Hematopoietic multipotent progenitor cell treated with erythropoietin and hydrocortisone succinate and interleukin-3 and kit ligand, for 4 days (in vitro differentiated cells): ENCODE measurements at regions not wholly inside any gene's neighbourhood (a gene's known extent, or its start where the extent isn't known, plus 50 kb on each side); places are given as distances from the start of the nearest gene placed in this dataset.
"Not testable (repeated sequence)": the region's sequence is repeated elsewhere in the genome, so short reads cannot be mapped to it uniquely, and the experiment has no call there.

ENCODE experiments used
- DNase-seq: peaks from one replicate; pipeline ENCODE4 v3.0.0-alpha.2; 2015

DNA sequence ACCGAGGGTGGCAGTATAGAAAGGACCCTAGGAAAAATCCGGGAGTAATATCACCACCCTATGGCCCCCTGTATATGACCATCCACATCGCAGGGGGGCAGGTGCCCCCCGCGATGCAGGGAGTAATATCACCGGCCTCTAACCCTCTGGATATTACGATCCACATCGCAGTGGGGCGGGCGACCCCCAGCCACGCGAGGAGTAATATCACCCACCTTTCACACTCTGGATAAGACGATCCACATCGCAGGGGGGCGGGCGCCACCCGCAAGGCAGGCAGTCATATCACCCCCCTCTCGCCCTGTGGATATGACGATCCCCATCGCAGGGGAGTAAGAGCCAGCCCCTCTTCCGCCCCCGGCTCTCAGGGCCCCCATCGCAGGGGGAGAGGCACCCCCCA lies 76.7 kb upstream of the RUBCNL start:
- no peak for DNase-seq

- not testable (repeated sequence) for DNase-seq
Observed at GRCh38 chr13:46460223-46460622, 73.2 kb upstream of the RUBCNL start.

- not testable (repeated sequence) for DNase-seq
Observed at GRCh38 chr13:46457255-46457654, 70.2 kb upstream of the RUBCNL start.

DNA sequence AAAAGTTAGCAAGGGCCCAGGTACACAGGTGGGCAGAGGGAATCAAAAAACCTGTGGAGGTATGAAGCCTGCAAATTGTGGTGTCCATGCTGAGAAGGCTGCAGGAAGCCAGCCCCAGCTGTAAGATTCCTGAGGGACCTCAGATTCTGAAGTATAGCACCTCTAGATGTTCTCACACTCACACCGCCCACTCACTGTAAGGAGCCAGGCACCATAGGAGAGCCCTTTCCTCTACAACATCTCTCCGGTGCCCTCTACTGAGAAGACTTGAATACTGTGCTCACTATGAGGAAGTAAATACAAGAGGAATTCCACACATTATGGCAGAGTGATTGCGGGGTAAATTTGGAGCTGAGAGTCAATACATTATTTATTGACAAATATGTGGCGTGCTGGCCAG lies 68.9 kb upstream of the RUBCNL start:
- peak; percentile 83 for DNase-seq

DNA sequence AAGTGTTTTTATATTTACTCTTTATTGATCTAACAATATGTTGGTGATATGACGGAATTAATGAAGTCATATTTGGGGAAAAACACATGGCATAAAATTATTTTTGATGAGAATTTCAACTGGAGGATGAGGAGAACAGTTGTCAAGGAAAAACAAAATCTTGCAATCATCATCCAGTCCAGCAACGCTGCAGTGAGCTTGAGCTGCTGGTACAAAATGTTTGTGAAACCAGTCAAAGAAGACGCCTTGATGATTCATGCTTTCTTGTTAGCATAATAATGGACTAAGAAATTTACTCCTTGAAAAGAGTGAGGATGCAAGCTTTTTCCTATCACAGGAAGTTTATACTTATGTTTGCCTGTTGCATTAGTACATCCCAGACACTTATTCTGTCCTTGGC lies 64.1 kb upstream of the RUBCNL start:
- DNase-seq, result not testable (repeated sequence)

GRCh38 chr13:46449949-46450348 lies 62.9 kb upstream of the RUBCNL start:
- not testable (repeated sequence) for DNase-seq

DNA sequence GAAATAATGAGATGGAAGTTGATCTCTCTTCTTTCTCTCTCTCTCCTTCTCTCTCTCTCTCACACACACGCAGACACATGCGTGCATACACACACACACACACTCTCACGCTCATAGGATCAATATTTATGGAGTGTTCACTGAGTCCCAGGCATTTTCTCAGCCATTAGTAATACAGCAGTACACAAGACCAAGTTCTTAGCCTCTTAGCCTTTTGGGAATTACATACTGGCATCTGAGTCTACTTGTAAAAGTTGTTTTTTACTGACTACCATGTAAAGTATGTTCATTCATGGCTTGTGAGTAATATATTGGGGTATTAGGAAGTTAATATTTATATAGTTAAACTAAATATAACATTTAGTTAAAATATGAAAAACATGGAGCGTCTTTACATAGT lies 61.1 kb upstream of the RUBCNL start:
- not testable (repeated sequence) for DNase-seq

GRCh38 chr13:46437808-46438404 lies 50.9 kb upstream of the RUBCNL start:
- DNase-seq, result not testable (repeated sequence)
